SU-DHL-6 (cell line): ENCODE measurements at regions not wholly inside any gene's neighbourhood (a gene's known extent, or its start where the extent isn't known, plus 50 kb on each side); places are given as distances from the start of the nearest gene placed in this dataset.

ENCODE experiments used
- H2AFZ ChIP-seq: fragments of 200-600 bp; sonication (generic); 2 replicates; pipeline ENCODE4 v1.6.1; 2014; ENCODE audit warnings: low read depth, mild to moderate bottlenecking, moderate library complexity, mixed read lengths, antibody characterized with exemption, low read length; ENCODE audit not compliant: severe bottlenecking
- H3F3A ChIP-seq: fragments of 200-600 bp; shearing (Covaris generic); 2 replicates; pipeline ENCODE4 v1.6.0; 2016; ENCODE audit warnings: antibody characterized with exemption, mild to moderate bottlenecking; ENCODE audit not compliant: insufficient read depth
- H3K27ac ChIP-seq: fragments of 200-600 bp; sonication (generic); 2 replicates; pipeline ENCODE4 v1.5.1; 2016; ENCODE audit warnings: low read depth, mild to moderate bottlenecking, low read length, moderate library complexity, mixed read lengths
- H3K27me3 ChIP-seq: fragments of 200-600 bp; sonication (generic), shearing (Covaris generic); 2 replicates; pipeline ENCODE4 v1.6.0; 2014; ENCODE audit warnings: mild to moderate bottlenecking, low read length
- H3K36me3 ChIP-seq: fragments of 200-600 bp; sonication (generic); 2 replicates; pipeline ENCODE4 v1.6.1; 2014; ENCODE audit warnings: mild to moderate bottlenecking, low read length, mixed read lengths
- H3K4me2 ChIP-seq: fragments of 300-600, 200-600 bp; shearing (Covaris generic), sonication (generic); 2 replicates; pipeline ENCODE4 v1.6.0; 2014; ENCODE audit warnings: low read length, low read depth, mild to moderate bottlenecking; ENCODE audit not compliant: poor library complexity, severe bottlenecking
- H3K4me3 ChIP-seq: fragments of 200-600 bp; sonication (generic); 2 replicates; pipeline ENCODE4 v1.5.1; 2014; ENCODE audit warnings: antibody characterized with exemption, low read length, mild to moderate bottlenecking, mixed read lengths; ENCODE audit not compliant: insufficient read depth, poor library complexity, severe bottlenecking
- H3K79me2 ChIP-seq: fragments of 200-600 bp; sonication (generic); 2 replicates; pipeline ENCODE4 v1.6.1; 2014; ENCODE audit warnings: mild to moderate bottlenecking, low read length, moderate library complexity; ENCODE audit not compliant: insufficient read depth
- H3K9ac ChIP-seq: fragments of 200-600 bp; sonication (generic); 2 replicates; pipeline ENCODE4 v1.7.0; 2014; ENCODE audit warnings: mild to moderate bottlenecking, low read length
- H3K9me2 ChIP-seq: fragments of 200-600 bp; sonication (generic); replicated peaks from 2 replicates; pipeline ENCODE4 v1.6.1; 2014; ENCODE audit warnings: low read length; ENCODE audit not compliant: insufficient read depth
- H3K9me3 ChIP-seq: fragments of 200-600 bp; sonication (generic); 2 replicates; pipeline ENCODE4 v1.6.1; 2014; ENCODE audit warnings: low read length, mixed read lengths; ENCODE audit not compliant: insufficient read depth
- H4K20me1 ChIP-seq: fragments of 200-600 bp; sonication (generic); 2 replicates; pipeline ENCODE4 v1.6.1; 2014; ENCODE audit warnings: low read depth, mild to moderate bottlenecking, antibody characterized with exemption, low read length, moderate library complexity, mixed read lengths
- EZH2phosphoT487 ChIP-seq: fragments of 200-600 bp; sonication (generic), shearing (Covaris generic); conservative IDR thresholded peaks from 2 replicates; pipeline ENCODE4 v1.6.1; 2018; ENCODE audit warnings: mild to moderate bottlenecking, antibody characterized with exemption, low read length, moderate library complexity, mixed read lengths
- TF ChIP-seq, protein P1 (sequence below): fragments of 200-600 bp; sonication (generic); IDR thresholded peaks from one replicate; pipeline ENCODE4 v1.5.1; 2017; ENCODE audit warnings: antibody characterized with exemption, mild to moderate bottlenecking, low read length, moderate library complexity; ENCODE audit not compliant: insufficient read depth, poor library complexity, severe bottlenecking

DNA sequence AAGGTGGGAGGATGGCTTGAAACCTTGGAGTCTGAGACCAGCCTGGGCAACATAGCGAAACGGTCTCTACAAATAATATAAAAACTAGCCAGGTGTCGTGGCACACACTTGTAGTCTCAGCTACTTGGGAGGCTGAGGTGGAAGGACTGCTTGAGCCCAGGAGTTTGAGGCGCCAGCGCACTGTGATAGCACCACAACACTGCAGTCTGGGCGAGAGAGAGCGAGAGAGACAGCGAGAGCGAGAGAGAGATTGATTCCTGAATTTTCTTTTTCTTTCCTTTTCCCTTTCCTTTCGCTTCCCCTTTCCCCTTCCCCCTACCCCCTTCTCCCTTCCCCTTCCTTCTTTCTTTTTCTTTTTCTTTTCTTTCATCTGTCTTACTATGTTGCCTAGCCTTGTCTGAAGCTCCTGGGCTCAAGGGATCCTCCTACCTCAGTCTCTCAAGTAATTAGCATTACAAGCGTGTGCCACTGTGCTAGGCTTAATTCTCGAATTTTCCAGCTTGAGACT, 162.4 kb upstream of the ZBED5 start:
- H3K9me2 ChIP-seq: no peaks in the 10 kb centered on the region
- no peaks in the 10 kb centered on the region for H3K9me3 ChIP-seq
- H3K27ac ChIP-seq: no peak overlapping the region
- H2AFZ ChIP-seq: no peak overlapping the region
- no peaks in the 10 kb centered on the region for H4K20me1 ChIP-seq
- H3K79me2 ChIP-seq: no peaks in the 10 kb centered on the region
- TF ChIP-seq, protein P1, sequence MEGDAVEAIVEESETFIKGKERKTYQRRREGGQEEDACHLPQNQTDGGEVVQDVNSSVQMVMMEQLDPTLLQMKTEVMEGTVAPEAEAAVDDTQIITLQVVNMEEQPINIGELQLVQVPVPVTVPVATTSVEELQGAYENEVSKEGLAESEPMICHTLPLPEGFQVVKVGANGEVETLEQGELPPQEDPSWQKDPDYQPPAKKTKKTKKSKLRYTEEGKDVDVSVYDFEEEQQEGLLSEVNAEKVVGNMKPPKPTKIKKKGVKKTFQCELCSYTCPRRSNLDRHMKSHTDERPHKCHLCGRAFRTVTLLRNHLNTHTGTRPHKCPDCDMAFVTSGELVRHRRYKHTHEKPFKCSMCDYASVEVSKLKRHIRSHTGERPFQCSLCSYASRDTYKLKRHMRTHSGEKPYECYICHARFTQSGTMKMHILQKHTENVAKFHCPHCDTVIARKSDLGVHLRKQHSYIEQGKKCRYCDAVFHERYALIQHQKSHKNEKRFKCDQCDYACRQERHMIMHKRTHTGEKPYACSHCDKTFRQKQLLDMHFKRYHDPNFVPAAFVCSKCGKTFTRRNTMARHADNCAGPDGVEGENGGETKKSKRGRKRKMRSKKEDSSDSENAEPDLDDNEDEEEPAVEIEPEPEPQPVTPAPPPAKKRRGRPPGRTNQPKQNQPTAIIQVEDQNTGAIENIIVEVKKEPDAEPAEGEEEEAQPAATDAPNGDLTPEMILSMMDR: no peak
- TF ChIP-seq EZH2phosphoT487: no peak
- no peaks in the 10 kb centered on the region for H3F3A ChIP-seq
- no peak overlapping the region for H3K9ac ChIP-seq
- H3K4me2 ChIP-seq: no peak overlapping the region
- no peaks in the 10 kb centered on the region for H3K27me3 ChIP-seq
- H3K36me3 ChIP-seq: no peaks in the 10 kb centered on the region
- H3K4me3 ChIP-seq: no peak overlapping the region

DNA sequence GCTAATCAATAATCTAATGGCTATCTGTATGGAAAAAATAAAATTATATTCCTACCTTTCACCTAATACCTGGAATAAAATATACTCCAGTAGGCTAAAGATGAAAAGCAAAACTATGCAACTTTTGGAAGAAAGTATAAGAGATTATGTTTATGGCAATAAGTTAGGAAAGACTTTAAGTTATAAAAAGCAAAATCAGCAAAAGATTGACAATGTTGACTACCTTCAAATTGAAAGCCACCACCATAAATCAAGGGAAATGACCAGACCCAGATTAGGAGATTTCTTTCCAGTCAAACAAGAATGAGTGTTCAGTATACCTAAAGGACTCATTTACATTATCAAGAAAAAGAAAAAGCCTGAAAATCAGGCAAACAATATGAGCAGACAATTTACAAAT, 159.1 kb upstream of the ZBED5 start:
- no peak overlapping the region for H3K27ac ChIP-seq
- no peaks in the 10 kb centered on the region for H3K79me2 ChIP-seq
- H3K4me3 ChIP-seq: no peak overlapping the region
- no peak overlapping the region for H3K9ac ChIP-seq
- no peaks in the 10 kb centered on the region for H3K9me2 ChIP-seq
- no peaks in the 10 kb centered on the region for H3K9me3 ChIP-seq
- H3K4me2 ChIP-seq: no peak overlapping the region
- no peaks in the 10 kb centered on the region for H4K20me1 ChIP-seq
- TF ChIP-seq, protein P1: no peak
- TF ChIP-seq EZH2phosphoT487: no peak
- H2AFZ ChIP-seq: no peak overlapping the region
- no peaks in the 10 kb centered on the region for H3K36me3 ChIP-seq
- H3K27me3 ChIP-seq: no peaks in the 10 kb centered on the region
- H3F3A ChIP-seq: no peaks in the 10 kb centered on the region

DNA sequence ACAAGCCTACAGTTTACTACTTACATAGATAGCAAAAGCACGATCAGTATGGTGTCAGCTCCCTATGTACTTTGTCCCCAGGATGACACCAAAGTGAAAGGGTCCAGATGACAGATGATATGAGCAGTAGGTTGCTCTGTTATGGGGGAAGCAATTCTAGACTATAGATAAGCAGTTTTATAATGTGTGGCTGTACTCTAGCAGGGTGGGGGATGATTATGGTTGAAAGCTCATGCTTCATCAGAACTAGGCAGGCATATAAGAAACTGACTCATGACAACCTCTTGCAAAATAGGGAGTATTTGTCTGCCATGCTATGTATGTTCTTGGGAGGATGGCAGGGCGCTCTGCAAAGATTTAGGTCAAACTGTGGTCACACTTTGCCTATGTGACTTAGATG, 158.2 kb upstream of the ZBED5 start:
- H3K36me3 ChIP-seq: no peaks in the 10 kb centered on the region
- H3K9ac ChIP-seq: no peak overlapping the region
- H3K9me2 ChIP-seq: no peaks in the 10 kb centered on the region
- no peak overlapping the region for H3K4me3 ChIP-seq
- no peaks in the 10 kb centered on the region for H4K20me1 ChIP-seq
- no peak overlapping the region for H3K4me2 ChIP-seq
- no peaks in the 10 kb centered on the region for H3F3A ChIP-seq
- H3K9me3 ChIP-seq: no peaks in the 10 kb centered on the region
- H3K27me3 ChIP-seq: no peaks in the 10 kb centered on the region
- no peak overlapping the region for H3K27ac ChIP-seq
- H3K79me2 ChIP-seq: no peaks in the 10 kb centered on the region
- no peak for TF ChIP-seq EZH2phosphoT487
- TF ChIP-seq, protein P1: no peak
- H2AFZ ChIP-seq: no peak overlapping the region

DNA sequence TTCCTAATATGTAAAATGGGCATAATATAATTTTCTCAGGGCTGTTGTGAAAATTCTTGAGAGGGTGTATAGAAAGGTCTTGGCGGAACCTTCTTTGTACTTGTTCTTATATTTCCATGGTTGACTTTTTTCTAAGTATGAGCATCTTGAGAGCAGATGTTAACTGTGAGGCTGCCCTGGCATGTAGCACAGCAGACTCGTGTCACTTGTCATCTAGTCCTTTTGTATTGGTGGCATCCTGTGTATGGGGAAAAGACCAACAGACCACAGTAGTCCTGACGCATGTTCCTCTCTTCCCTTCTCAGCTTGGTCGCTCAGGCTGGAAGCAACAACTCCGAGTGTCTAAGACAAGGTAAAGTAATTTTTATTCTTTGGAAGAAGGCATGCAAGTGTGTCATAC, 153.8 kb upstream of the ZBED5 start:
- Histone ChIP-seq H3K27me3 (no peaks in the 10 kb centered on the region), H3K79me2 (no peaks in the 10 kb centered on the region), H3K9ac (no peak overlapping the region), H3K9me2 (no peaks in the 10 kb centered on the region), H4K20me1 (no peaks in the 10 kb centered on the region), H3K36me3 (no peaks in the 10 kb centered on the region), H3K4me2 (no peak overlapping the region), H2AFZ (no peak overlapping the region), H3K27ac (no peak overlapping the region), H3K9me3 (no peaks in the 10 kb centered on the region), H3K4me3 (no peak overlapping the region), H3F3A (no peaks in the 10 kb centered on the region)
- TF ChIP-seq, protein P1: no peak
- no peak for TF ChIP-seq EZH2phosphoT487
